ENCODE measurements at regions not wholly inside any gene's neighbourhood (a gene's known extent, or its start where the extent isn't known, plus 50 kb on each side); places are given as distances from the start of the nearest gene placed in this dataset.

DNA sequence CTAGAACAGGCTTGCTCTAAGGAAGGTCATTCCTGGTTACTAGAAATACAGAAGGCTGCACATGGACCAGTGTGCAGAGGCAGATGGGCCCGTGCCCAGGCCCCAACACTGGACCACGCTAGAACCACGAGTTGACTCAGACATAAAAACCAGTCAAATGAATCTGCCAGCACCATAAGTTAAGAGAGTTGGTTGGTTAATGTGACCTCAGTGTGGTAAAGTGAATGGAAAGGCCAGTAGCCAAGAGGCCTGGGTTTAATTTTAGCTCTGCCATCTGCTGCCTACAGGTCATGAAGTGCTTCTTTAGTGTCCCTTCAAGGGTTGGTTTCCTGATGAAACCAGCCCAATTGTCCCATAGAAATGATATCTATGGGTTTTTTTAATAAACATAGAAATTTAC, 329.6 kb upstream of the NRP1 start:
- H3K4me3 ChIP-seq (replicated peaks; ENCODE audit: low read depth, low read length) = no peak overlapping the region
- TF ChIP-seq, protein P1, sequence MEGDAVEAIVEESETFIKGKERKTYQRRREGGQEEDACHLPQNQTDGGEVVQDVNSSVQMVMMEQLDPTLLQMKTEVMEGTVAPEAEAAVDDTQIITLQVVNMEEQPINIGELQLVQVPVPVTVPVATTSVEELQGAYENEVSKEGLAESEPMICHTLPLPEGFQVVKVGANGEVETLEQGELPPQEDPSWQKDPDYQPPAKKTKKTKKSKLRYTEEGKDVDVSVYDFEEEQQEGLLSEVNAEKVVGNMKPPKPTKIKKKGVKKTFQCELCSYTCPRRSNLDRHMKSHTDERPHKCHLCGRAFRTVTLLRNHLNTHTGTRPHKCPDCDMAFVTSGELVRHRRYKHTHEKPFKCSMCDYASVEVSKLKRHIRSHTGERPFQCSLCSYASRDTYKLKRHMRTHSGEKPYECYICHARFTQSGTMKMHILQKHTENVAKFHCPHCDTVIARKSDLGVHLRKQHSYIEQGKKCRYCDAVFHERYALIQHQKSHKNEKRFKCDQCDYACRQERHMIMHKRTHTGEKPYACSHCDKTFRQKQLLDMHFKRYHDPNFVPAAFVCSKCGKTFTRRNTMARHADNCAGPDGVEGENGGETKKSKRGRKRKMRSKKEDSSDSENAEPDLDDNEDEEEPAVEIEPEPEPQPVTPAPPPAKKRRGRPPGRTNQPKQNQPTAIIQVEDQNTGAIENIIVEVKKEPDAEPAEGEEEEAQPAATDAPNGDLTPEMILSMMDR (IDR thresholded peaks at IDR 0.05; ENCODE audit: low read depth, low read length, missing control alignments) = no peak
- no peak for DNase-seq (ENCODE audit: extremely low read depth, low read depth)

DNA sequence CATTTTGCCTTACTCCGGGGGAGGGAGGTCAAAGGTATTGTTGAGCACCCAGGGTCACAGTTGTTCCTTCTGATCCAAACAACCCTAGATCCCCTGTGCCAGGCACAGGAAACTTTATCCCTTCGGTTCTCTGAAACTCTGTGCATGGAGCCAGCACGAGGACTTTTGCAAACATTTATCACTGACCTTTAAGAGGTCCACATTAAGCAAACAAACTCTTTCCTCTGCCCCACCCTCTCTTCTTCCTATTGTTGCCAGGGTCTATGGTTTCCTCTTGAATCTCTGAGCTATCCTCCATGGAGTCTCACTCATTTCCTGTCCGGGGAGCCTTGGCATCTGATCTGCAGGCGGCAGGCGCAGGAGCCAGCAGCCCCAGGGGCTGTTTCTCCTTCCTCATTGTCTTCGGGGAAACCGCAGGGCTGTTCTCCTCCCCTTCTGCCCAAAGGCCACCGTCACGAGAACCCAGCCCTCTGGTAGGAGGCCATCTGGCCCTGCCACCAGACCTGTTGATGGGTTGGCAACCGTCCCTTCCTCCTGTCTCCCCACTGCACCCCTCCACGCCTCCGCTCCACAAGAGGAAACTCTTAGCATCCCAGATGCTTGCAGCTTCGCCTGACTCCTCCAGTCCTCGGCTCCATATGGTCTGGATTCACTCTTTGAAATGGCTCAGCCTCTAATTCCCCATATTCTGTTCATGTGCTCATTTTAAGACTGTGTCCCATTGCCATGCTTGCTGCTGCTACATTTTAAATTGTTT, 327.3 kb upstream of the NRP1 start:
- DNase-seq (ENCODE audit: extremely low read depth, low read depth) = peak; percentile 94
- H3K4me3 ChIP-seq (replicated peaks; ENCODE audit: low read depth, low read length) = 0 out of 2 replicates have a peak overlapping the region, but pooled peaks have one; percentile 4
- TF ChIP-seq, protein P1 (IDR thresholded peaks at IDR 0.05; ENCODE audit: low read depth, low read length, missing control alignments) = no peak

DNA sequence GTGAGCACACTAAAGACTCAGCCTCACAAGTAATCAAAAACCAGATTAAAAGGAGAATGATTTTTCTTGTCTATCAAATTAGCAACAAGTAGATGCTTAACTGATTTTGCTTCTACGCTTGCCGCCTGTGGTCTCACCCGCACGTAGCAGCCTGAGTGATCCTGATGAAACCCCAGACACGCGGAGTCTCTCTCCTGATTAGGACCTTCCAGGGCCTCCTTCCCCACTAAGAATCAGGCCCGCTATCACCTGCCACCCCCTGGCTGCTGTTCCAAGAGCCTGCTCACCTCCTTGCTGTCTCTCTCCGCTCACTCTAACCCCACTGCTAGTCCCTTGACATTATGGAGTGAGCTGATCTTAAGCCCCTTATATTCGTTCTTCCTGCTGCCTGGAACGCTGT, 325.9 kb upstream of the NRP1 start:
- no peak overlapping the region for H3K4me3 ChIP-seq (replicated peaks; ENCODE audit: low read depth, low read length)
- TF ChIP-seq, protein P1 (IDR thresholded peaks at IDR 0.05; ENCODE audit: low read depth, low read length, missing control alignments) = no peak
- DNase-seq (ENCODE audit: extremely low read depth, low read depth) = no peak

DNA sequence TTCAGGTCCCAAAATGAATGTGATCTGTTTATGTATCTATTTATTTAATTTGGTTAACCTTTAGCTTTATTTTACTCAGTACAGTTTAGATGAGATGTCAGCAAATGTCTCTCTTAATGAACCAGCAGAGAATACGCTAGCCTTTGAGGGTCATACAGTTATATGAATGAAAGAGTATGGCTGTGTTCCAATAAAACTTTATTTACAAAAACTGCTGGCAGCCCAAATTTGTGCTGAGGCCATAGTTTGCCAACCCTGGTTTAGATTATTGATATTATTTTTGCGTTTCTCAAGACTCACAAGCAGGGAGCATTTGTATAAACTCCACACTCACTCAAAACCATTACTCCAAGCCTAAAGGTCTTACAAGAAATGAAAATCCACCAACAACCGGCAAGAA, 323.4 kb upstream of the NRP1 start:
- DNase-seq (ENCODE audit: extremely low read depth, low read depth) = no peak

DNA sequence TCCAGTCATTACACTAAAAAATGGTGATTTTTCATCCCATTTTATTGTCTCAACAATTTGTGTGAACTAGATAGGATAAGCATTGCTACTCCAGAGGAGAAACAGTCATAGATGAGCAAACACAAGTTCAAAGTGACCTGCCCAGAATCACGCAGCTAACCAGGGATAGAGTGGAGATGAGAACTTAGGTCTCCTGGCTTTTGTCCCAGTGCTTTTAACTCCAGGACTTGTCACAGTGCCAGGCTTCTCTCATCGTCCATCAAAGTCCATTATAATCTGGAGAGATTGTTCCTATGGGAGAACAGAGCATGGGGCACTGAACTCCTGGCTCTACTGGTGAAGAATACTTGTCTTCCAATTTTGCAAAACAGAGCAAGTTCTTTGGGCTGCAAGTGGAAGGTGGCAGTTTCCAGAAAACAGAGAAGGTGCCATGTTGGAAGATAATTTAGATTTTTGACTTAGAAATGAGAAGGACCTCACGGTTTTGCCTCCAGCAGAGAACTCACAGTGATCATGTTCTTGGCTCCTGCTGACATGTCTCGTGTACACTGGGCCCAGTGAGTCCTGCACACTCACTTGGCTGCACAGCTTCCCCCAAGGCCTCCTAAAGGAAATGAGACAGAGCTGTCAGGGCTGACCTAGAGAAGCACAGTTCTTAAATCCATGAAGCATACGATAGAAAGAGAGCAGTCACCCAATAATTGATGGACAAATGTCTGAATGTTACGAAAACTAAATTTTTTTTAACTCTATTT, 322.9 kb upstream of the NRP1 start:
- no peak for DNase-seq (ENCODE audit: extremely low read depth, low read depth)

More for the DNA sequence above, 323.4 kb upstream of the NRP1 start:
- TF ChIP-seq, protein P1 (IDR thresholded peaks at IDR 0.05; ENCODE audit: low read depth, low read length, missing control alignments) = no peak
- H3K4me3 ChIP-seq (replicated peaks; ENCODE audit: low read depth, low read length) = no peak overlapping the region

DNA sequence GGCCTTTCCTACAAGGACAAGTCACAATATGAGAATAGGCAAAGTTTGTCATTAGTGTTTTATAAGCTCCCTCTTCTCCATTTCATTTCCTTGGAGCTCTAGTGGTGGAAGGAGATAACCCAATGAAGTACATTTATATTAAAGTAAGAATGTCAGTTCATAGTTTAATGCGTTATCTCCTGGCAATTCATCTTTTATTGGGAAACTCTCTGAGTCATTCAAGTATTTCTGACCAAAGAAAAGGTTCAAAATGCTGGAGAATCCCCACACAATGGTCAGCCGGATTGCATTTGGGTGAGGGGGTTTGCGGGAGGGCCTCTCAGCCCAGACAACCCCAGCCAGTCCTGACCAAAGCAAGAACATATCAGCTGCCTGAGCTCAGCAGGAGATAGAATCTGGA, 321.5 kb upstream of the NRP1 start:
- TF ChIP-seq, protein P1 (IDR thresholded peaks at IDR 0.05; ENCODE audit: low read depth, low read length, missing control alignments) = no peak
- H3K4me3 ChIP-seq (replicated peaks; ENCODE audit: low read depth, low read length) = no peak overlapping the region
- no peak for DNase-seq (ENCODE audit: extremely low read depth, low read depth)

More for the DNA sequence above, 322.9 kb upstream of the NRP1 start:
- TF ChIP-seq, protein P1 (IDR thresholded peaks at IDR 0.05; ENCODE audit: low read depth, low read length, missing control alignments) = no peak
- H3K4me3 ChIP-seq (replicated peaks; ENCODE audit: low read depth, low read length) = no peak overlapping the region
